Adrenal gland (tissue), 5 donors: ENCODE measurements at regions not wholly inside any gene's neighbourhood (a gene's known extent, or its start where the extent isn't known, plus 50 kb on each side); places are given as distances from the start of the nearest gene placed in this dataset.

Experiments used
- POLR2A ChIP-seq, 2 donors: fragments of 450-650 bp; IDR thresholded peaks; one replicate each; pipeline ENCODE4 v1.6.1; 2017; ENCODE audit warnings: antibody characterized with exemption in 2 of 2, mild to moderate bottlenecking in 2 of 2, moderate library complexity in 1 of 2
- TF ChIP-seq, protein P1 (sequence below), 6 experiments: fragments of 450-650 bp in 4 of 6; fragments of 200-600 bp in 2 of 6; sonication (generic) in 1 of 6; IDR thresholded peaks; 1 replicate in 5 of 6; 2 replicates in 1 of 6; pipeline versions ENCODE4 v1.5.1 to v1.8.0; 2016 to 2021; ENCODE audit warnings: antibody characterized with exemption in 6 of 6, mild to moderate bottlenecking in 2 of 6, moderate library complexity in 1 of 6
- donor health status: DM: no; HTN: no; CAD: no.

DNA sequence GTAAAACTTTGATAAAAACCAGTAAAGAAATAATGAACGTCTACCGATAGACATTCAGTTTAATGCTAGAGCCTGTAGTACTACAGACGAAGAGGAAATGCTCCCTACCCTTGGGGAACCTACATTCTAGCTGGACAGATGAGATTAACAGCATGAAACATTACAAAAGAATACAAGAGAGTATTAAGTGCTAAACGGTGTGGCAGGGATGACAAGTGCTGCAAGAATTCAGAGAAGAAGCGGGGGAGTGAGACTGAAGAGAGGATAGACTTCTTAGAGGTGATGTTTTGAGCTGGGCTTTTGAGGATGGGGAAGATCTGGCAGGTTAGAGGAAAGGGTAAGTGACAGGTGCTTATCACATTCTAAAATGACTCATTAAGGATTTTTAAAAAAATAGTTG lies 52.6 kb upstream of the ESX1 start:
- no peak for TF ChIP-seq POLR2A (IDR thresholded peaks at IDR 0.05)
- TF ChIP-seq, protein P1, sequence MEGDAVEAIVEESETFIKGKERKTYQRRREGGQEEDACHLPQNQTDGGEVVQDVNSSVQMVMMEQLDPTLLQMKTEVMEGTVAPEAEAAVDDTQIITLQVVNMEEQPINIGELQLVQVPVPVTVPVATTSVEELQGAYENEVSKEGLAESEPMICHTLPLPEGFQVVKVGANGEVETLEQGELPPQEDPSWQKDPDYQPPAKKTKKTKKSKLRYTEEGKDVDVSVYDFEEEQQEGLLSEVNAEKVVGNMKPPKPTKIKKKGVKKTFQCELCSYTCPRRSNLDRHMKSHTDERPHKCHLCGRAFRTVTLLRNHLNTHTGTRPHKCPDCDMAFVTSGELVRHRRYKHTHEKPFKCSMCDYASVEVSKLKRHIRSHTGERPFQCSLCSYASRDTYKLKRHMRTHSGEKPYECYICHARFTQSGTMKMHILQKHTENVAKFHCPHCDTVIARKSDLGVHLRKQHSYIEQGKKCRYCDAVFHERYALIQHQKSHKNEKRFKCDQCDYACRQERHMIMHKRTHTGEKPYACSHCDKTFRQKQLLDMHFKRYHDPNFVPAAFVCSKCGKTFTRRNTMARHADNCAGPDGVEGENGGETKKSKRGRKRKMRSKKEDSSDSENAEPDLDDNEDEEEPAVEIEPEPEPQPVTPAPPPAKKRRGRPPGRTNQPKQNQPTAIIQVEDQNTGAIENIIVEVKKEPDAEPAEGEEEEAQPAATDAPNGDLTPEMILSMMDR (IDR thresholded peaks at IDR 0.05): no peak
